OCI-LY3 (cell line): ENCODE measurements at regions not wholly inside any gene's neighbourhood (a gene's known extent, or its start where the extent isn't known, plus 50 kb on each side); places are given as distances from the start of the nearest gene placed in this dataset.

ENCODE experiments used
- H2AFZ ChIP-seq: fragments of 200-600, 300-600 bp; shearing (Covaris generic); 2 replicates; pipeline ENCODE4 v1.6.0; 2014; ENCODE audit warnings: antibody characterized with exemption, low read depth, low read length
- H3K27ac ChIP-seq: fragments of 200-600, 300-600 bp; sonication (generic); 2 replicates; pipeline ENCODE4 v1.5.1; 2014; ENCODE audit warnings: mild to moderate bottlenecking, low read length, moderate library complexity, mixed read lengths
- H3K27me3 ChIP-seq: fragments of 200-600, 300-600 bp; sonication (generic); 2 replicates; pipeline ENCODE4 v1.6.1; 2014; ENCODE audit warnings: low read depth, low read length, mixed read lengths
- H3K36me3 ChIP-seq: fragments of 200-600, 300-600 bp; sonication (generic); replicated peaks from 2 replicates; pipeline ENCODE3; 2014; ENCODE audit warnings: low read depth, low read length, mixed read lengths
- H3K4me1 ChIP-seq: fragments of 300-600, 200-600 bp; sonication (generic); 2 replicates; pipeline ENCODE4 v1.6.1; 2014; ENCODE audit warnings: low read length, mixed read lengths
- H3K4me2 ChIP-seq: fragments of 200-600, 300-600 bp; sonication (generic); 2 replicates; pipeline ENCODE4 v1.6.1; 2014; ENCODE audit warnings: low read length, mixed read lengths
- H3K4me3 ChIP-seq: fragments of 300-600, 200-600 bp; sonication (generic); 2 replicates; pipeline ENCODE4 v1.5.1; 2014; ENCODE audit warnings: antibody characterized with exemption, mild to moderate bottlenecking, low read length, moderate library complexity
- H3K79me2 ChIP-seq: fragments of 300-600, 200-600 bp; shearing (Covaris generic); 2 replicates; pipeline ENCODE4 v1.6.1; 2014; ENCODE audit warnings: mild to moderate bottlenecking, low read length, mixed read lengths
- H3K9ac ChIP-seq: fragments of 300-600, 200-600 bp; shearing (Covaris generic); 2 replicates; pipeline ENCODE4 v1.6.0; 2014; ENCODE audit warnings: mild to moderate bottlenecking, low read length, moderate library complexity
- H3K9me3 ChIP-seq: fragments of 200-600, 300-600 bp; shearing (Covaris generic); 2 replicates; pipeline ENCODE4 v1.6.1; 2014; ENCODE audit warnings: low read length, mixed read lengths; ENCODE audit not compliant: insufficient read depth
- H4K20me1 ChIP-seq: fragments of 200-600, 300-600 bp; sonication (generic); 2 replicates; pipeline ENCODE4 v1.6.1; 2016; ENCODE audit warnings: low read length, mixed read lengths; ENCODE audit not compliant: insufficient read depth
- CTCF ChIP-seq: fragments of 200-600, 300-600 bp; sonication (generic); IDR thresholded peaks from 2 replicates; pipeline ENCODE4 v1.5.1; 2014; ENCODE audit warnings: antibody characterized with exemption, low read length, low read depth
- EZH2phosphoT487 ChIP-seq: fragments of 200-600 bp; shearing (Covaris generic); IDR thresholded peaks from 2 replicates; pipeline ENCODE4 v1.6.1; 2018; ENCODE audit warnings: antibody characterized with exemption, mixed run types, low read depth

- H2AFZ ChIP-seq, result no peak overlapping the region
- no peak overlapping the region for H3K9ac ChIP-seq
- no peaks in the 10 kb centered on the region for H3K9me3 ChIP-seq
- H3K27ac ChIP-seq, result no peak overlapping the region
- H3K36me3 ChIP-seq, result no peaks in the 10 kb centered on the region
- no peak overlapping the region for H3K4me2 ChIP-seq
- no peaks in the 10 kb centered on the region for H3K79me2 ChIP-seq
- H3K4me3 ChIP-seq, result no peak overlapping the region
- H3K4me1 ChIP-seq, result no peaks in the 10 kb centered on the region
- no peaks in the 10 kb centered on the region for H3K27me3 ChIP-seq
- no peaks in the 10 kb centered on the region for H4K20me1 ChIP-seq
- TF ChIP-seq CTCF (no peak), EZH2phosphoT487 (no peak)
These were observed 199.5 kb upstream of the PPP2R2D start for GRCh38 chr10:131701131-131701947.

- H3K9ac ChIP-seq, result no peak overlapping the region
- H3K4me2 ChIP-seq, result no peak overlapping the region
- no peak overlapping the region for H2AFZ ChIP-seq
- H3K9me3 ChIP-seq, result no peaks in the 10 kb centered on the region
- H4K20me1 ChIP-seq, result no peaks in the 10 kb centered on the region
- no peaks in the 10 kb centered on the region for H3K36me3 ChIP-seq
- no peaks in the 10 kb centered on the region for H3K4me1 ChIP-seq
- H3K27ac ChIP-seq, result no peak overlapping the region
- TF ChIP-seq EZH2phosphoT487, result no peak
- no peak for TF ChIP-seq CTCF
- H3K27me3 ChIP-seq, result no peaks in the 10 kb centered on the region
- H3K79me2 ChIP-seq, result no peaks in the 10 kb centered on the region
- no peak overlapping the region for H3K4me3 ChIP-seq
These were observed 198.1 kb upstream of the PPP2R2D start for GRCh38 chr10:131702531-131703356.

- no peaks in the 10 kb centered on the region for H3K79me2 ChIP-seq
- no peak overlapping the region for H3K4me3 ChIP-seq
- H4K20me1 ChIP-seq, result no peaks in the 10 kb centered on the region
- H3K27me3 ChIP-seq, result no peaks in the 10 kb centered on the region
- no peaks in the 10 kb centered on the region for H3K9me3 ChIP-seq
- H3K4me2 ChIP-seq, result no peak overlapping the region
- no peak overlapping the region for H3K9ac ChIP-seq
- no peaks in the 10 kb centered on the region for H3K36me3 ChIP-seq
- TF ChIP-seq CTCF (no peak), EZH2phosphoT487 (no peak)
- no peaks in the 10 kb centered on the region for H3K4me1 ChIP-seq
- H2AFZ ChIP-seq, result no peak overlapping the region
- no peak overlapping the region for H3K27ac ChIP-seq
These were observed 197.3 kb upstream of the PPP2R2D start for GRCh38 chr10:131703541-131703940.

- H3K9me3 ChIP-seq, result no peaks in the 10 kb centered on the region
- H3K9ac ChIP-seq, result no peak overlapping the region
- TF ChIP-seq CTCF (no peak), EZH2phosphoT487 (no peak)
- no peaks in the 10 kb centered on the region for H3K4me1 ChIP-seq
- no peak overlapping the region for H3K27ac ChIP-seq
- no peak overlapping the region for H2AFZ ChIP-seq
- no peaks in the 10 kb centered on the region for H3K79me2 ChIP-seq
- H3K4me3 ChIP-seq, result no peak overlapping the region
- H3K27me3 ChIP-seq, result no peaks in the 10 kb centered on the region
- no peaks in the 10 kb centered on the region for H4K20me1 ChIP-seq
- no peak overlapping the region for H3K4me2 ChIP-seq
- no peaks in the 10 kb centered on the region for H3K36me3 ChIP-seq
These were observed 196.9 kb upstream of the PPP2R2D start for GRCh38 chr10:131703941-131704340.
